ENCODE measurements at regions not wholly inside any gene's neighbourhood (a gene's known extent, or its start where the extent isn't known, plus 50 kb on each side); places are given as distances from the start of the nearest gene placed in this dataset.

DNA sequence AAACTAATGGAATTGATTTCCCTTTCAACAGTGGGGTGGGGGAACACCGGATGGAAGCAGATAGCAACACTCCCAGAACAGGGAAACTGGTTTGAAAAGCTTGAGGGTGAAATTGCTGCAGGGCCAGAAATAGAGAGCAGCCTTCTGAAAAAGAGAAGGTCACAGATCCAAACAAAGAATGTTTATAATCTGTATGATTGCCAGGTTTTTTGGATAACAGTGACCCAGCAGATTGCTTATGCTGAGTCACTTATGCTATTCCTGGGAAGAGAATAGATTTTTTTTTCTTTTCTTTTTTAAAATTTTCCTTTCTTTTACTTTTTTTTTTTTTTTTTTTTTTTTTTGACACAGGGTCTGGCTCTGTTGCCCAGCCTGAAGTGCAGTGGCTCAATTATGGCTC is 641.3 kb downstream of the KCNJ2 start:
- DNase-seq: peak; percentile 3

DNA sequence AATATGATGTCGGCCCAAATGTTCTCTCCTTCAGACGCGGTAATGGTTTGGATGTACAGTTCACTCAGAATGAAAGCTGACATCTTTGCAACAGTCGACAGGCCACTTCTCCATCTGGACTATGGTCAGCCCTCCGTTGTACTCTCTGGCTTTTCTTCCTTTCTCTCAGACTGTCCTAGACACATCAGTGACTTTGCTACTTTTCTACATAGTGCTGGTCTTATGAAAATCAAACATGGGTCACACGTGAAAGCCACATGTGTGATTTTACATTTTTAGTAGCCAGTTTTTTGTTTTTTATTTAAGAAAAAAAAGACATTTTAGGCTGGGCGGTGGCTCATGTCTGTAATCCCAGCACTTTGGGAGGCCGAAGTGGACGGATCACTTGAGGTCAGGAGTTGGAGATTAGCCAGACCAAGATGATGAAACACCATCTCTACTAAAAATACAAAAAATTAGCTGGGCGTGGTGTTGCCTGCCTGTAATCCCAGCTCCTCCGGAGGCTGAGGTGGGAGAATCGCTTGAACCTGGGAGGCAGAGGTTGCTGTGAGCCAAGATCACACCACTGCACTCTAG is 644.1 kb downstream of the KCNJ2 start:
- DNase-seq: no peak

GRCh38 chr17:70819183-70819582 is 649.9 kb downstream of the KCNJ2 start:
- DNase-seq: no peak

DNA sequence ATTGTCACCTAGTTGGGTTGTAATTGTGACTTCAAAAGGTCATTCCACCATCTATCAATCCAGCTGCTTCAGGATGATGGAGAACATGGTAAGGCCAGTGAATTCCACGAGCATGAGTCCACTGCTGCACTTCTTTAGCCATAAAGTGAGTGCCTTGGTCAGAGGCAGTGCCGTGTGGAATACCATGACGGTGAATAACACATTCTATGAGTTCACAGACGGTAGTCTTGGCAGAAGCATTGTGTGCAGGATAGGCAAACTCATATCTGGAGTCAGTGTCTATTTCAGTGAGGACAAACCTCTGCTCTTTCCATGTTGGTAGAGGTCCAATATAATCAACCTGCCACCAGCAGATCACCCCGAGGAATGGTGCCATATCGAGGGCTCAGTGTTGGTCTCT is 650.9 kb downstream of the KCNJ2 start:
- DNase-seq: no peak

DNA sequence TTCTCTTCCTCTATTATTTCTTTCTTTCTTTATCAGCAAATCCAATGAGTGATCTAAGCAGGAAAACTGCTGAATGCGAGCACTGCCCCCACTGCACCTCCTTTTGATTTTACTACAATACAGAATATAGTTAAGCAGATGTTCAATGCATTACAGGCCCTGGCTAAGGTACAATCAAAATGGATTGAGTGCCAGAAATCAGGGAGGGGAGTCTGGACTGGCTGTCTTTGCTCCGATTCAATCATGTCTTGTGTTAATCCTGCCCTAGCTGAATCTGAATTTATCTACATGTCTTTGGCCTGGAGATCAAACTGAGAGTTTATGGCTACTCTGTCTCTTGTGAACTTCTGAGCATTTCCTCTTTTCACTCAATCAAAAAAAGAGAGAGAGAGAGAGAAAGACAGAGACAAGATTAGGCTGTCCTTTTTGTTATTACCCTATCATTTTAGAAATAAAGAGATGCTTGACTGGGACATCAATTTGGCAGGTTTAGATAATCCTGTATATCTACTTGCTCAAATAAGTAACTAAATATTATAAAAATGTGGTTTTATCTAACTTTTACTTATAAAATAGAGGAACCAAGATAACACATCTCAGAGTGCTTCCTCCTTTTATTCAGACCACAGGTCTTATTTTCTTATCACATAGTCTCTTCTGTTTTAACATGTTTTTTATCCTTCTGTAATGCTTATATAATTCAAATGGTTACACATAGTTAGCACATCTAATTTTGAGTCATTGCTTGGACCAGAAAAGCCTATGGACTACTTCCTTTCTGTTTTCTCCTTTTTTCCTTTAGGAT is 656.2 kb downstream of the KCNJ2 start:
- DNase-seq: no peak

DNA sequence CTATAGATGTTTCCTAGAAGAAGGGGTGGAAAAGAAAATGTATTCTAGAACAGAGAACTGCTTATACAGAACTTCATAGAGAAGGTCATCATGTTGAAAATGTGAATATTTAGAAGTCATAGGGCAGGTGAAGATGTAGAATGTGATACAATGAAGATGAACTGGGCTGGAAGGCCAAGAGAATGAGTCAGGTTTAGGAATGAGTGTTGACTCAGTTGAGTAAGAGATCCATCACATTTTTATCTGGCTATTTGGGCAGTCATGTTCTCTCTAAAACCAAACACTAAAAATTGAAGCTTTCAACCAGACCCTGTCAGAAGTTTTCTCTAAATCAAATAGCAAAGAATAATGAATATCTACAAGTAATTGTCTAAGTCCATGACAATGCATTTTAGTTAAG is 660.5 kb downstream of the KCNJ2 start:
- DNase-seq: no peak

GRCh38 chr17:70834039-70834438 is 664.7 kb downstream of the KCNJ2 start:
- no peak for DNase-seq

DNA sequence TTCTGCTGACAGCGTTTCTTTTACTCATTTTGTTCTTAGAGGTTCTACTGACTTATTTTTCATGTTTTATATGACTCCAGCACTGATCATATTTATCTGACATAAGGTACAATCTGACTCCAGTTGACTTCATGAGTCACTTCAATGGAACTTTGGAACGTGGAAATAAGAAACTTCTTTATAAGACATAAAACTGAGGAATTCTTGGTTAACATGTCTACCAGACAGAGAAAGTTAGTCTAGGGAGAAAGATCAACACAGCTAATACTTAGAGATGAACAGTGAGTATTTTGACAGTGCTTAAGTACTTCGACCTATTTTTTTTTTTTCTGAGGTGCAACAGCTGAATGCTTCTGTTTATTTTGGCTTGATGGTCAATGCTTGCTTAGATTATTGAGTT is 679.5 kb downstream of the KCNJ2 start:
- DNase-seq: peak; percentile 51

DNA sequence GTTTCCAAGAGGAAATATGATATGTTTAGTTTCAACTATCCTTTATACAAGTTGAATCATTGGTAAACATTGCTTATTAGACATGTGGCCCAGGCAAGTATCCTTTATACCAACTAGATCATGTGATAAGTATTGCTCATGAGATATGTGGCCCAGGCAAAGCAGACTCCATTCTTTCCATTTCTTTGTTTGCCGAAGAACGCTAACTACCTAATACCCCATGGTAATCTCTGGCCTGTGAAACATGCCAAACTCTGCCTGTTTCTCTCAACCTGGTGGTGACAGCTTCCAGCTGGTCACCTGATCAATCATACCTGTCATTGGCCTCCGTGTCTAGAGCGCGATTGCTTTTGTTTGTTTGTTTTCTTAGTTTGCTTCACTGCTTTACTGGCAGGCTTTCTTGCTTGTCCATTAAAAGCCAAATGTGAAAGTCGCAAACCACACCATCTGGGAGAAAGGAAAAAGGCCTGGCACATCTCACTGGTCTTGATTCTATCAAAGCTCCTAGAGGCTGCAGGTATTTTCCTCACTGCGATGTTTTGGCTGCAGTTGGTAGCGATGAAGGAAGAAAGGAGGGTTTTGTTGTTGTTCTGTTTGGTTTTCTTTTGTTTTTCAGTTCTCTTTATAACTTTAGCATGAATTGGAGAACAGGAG is 686.2 kb downstream of the KCNJ2 start:
- no peak for DNase-seq

DNA sequence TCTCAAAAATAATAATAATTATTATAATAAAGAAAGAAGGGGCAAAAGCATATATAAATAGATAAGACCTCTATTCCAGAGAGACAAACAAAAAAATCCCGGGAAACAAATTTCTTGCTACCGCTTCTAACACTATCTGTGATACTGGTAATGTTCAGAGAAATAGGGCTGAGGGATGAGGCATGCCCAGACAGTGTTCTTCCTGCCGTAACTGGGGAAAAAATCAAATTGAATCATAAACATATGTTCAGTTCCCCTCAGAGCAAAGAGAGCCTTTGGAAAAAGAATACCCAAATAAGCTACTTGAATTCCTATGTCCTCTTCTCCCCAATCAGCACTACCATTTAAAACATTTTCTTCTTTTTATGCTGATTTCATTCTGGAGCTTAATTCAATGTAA is 688.0 kb downstream of the KCNJ2 start:
- no peak for DNase-seq

GRCh38 chr17:70859829-70860228 is 690.5 kb downstream of the KCNJ2 start:
- DNase-seq: no peak

DNA sequence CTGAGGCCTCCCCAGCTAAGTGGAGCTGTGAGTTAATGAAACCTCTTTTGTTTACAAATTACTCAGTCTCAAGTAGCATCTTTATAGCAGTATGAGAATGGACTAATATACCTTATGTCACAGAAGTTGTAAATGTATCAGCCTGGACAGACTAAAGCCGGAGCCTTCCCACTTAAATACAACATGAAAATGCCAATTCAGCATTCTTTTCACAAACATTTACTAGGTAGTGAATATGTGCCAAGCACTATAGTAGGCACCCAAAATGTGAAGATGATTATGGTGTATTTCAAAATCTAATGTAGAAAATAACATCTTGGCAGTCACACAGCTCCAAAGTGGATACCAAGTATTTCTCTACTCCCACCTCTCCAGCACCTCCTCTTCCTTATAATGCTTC is 693.0 kb downstream of the KCNJ2 start:
- DNase-seq: no peak

GRCh38 chr17:70863436-70864248 is 694.3 kb downstream of the KCNJ2 start:
- DNase-seq: no peak

GRCh38 chr17:70865993-70866804 is 696.9 kb downstream of the KCNJ2 start:
- DNase-seq: no peak

DNA sequence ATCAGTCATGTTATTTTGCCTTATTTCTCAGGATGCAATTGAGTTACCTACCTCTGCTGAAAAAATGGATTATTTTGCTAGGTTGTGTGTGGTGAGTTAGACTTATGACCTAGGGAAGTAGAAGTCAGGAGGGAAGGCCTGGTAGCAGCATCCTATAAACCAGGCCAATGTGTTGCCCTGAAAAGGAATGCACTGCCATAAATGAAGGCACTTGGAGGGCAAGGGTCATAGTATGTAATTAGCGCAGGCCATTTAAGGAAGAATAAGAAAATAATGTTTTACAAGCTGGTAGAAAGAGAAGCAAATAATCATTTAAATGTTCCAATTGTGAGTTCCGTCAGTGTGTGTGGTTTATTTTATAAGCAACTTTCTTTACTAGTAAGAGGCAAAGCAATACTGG is 698.8 kb downstream of the KCNJ2 start:
- DNase-seq: no peak

DNA sequence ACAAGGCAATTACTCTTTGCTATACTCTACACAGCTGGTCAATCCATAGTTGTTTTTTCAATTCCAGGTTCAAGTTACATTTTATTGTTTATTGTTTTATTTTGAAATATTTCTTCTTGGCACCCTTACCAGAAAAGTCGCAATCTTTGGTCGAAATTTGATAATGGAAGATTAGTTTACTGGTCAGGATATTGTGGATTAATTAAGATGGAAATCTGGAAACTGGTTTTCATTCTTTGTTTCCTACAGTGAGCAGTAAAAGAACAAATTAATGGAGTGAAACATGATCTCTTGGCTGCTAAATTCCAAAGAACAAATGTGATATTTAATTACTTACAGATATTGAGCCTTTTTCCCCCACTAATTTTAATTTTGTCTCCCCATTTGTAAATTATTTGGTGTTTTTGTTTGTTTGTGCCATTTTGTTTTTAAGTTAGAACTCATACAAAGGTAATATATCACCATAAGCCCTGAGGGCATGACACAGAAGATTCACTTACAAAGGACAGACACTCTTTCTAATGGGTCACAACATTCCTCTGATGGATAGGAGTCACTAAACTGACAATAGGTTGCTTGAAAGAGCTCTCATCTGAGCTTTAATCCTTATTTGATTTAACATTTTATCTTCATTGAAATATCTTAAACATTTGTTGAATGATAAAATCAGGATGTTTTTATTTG is 700.2 kb downstream of the KCNJ2 start:
- DNase-seq: no peak

DNA sequence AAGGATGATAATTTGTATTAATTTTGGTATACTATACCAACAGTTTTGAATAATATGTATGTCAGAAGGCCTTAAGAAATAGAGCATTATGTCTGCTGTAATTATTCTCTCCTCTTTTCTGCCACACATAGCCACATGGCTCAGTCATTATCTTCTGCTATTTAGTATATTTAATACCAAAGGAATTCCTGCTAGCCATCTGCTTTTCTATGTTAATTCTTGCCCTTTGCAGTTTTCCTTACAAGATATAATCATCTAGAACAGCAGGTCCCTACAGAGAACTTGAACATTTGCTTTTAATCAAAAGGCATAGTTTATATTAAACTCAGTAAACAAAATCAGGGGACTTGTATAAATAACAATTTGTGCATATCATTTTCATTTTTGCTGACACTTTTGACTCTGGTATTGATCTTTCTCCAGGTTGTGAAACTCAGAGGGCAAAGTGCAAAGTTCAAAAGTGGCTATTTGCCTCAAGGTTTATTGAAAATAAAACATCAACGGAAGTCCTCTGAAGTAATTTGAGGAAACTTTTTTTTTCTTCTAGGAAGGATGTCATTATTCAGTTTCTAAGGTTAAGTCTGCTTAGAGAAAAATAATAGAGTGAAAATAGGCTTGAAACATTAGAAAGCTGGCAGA is 702.0 kb downstream of the KCNJ2 start:
- no peak for DNase-seq

DNA sequence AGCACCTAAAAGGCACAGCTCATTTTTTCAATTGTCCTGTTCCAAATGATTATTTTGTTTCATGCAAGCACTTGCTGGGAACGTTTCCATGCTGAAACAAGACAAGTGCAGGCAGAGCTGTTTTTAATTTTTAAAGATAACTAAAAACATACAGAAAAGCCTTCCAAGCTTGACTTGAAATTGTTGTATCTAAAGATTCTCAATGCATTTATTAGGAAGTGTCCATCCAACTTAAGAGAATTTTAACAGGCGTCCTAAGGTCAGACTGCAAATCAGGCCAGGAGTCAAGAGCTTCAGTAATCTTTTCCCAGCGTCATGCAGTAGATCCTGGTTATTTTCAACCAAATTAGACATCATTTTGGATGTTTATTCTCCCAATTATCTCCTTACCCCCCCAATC is 702.8 kb downstream of the KCNJ2 start:
- no peak for DNase-seq

DNA sequence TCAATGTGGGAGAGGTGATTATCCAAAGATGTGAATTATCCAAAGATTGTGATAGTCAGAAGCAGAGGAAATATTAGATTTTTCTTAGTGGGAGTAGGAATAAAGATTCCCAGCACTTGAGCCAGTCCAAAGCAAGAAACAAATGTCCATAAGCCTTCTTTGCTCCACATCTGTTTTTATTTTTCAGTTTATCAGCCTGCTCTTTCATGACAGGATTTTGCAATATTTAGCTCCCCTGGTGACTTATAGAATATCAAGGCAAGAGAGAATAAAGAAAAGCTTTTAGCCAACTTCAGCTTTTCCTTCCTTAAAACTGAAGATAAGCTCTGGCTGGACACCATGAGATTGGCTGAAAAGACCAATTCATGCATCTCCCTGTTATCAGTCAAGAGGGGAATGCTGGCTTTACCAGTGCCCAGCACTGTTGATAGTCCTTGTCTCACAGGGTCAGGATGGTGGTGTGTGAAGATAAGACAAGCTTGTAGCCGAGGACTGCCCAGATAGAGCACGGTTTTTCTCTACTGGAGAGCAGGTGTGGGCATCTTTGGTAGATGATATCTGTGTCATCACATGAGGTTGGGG is 706.5 kb downstream of the KCNJ2 start:
- DNase-seq: no peak

DNA sequence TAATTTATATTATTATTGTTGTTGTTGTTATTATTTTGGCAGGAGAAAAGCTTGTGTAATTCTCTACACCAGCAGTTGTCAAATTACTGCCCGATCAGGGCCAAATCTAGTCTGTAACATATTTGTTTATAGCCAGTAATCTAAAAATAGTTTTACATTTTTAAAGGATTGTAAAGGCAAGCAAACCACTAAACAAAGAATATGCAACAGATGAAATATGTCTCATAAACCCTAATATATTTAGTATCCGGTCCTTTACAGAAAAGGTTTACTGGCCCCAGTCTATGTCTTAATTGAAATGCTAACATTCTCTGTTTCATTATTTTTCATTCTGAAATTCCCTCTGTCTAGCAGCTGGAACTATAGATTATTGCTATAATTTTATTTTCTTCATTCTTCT is 709.5 kb downstream of the KCNJ2 start:
- no peak for DNase-seq

DNA sequence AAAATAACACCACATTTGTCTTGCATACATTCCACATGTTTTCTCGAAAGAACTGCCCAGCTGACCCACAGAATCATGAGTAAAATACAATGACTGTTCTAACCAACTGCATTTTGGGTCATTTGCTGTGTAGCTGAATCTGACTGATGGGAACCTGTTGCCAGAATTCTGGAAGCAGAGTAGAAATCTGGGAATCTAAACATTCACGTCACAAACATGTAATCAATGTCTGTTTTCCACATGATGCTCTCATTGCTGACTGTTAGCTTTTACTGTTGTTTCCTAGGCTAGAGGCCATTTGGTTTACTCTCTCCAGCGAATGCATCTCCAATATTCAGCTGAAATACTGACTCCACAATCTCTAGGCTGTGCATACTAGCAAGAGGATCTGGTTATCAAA is 710.1 kb downstream of the KCNJ2 start:
- no peak for DNase-seq

All from fibroblast of skin of back (primary cell).